Stimulated activated CD4-positive, alpha-beta T cell treated with anti-CD3 and anti-CD28 coated beads, Interleukin-4, amount 100 ng/mL, for 24 hours (primary cell): ENCODE measurements at regions not wholly inside any gene's neighbourhood (a gene's known extent, or its start where the extent isn't known, plus 50 kb on each side); places are given as distances from the start of the nearest gene placed in this dataset.

Experiments used
- DNase-seq: peaks from one replicate; pipeline ENCODE4 v3.0.0-alpha.2; 2020

- no peak for DNase-seq
Observed at GRCh38 chr7:46518713-46519112, 597.6 kb upstream of the IGFBP3 start.

GRCh38 chr7:46515844-46516590, 594.9 kb upstream of the IGFBP3 start:
- no peak for DNase-seq

GRCh38 chr7:46513447-46513848, 592.4 kb upstream of the IGFBP3 start:
- no peak for DNase-seq

GRCh38 chr7:46512891-46513413, 591.9 kb upstream of the IGFBP3 start:
- no peak for DNase-seq

DNA sequence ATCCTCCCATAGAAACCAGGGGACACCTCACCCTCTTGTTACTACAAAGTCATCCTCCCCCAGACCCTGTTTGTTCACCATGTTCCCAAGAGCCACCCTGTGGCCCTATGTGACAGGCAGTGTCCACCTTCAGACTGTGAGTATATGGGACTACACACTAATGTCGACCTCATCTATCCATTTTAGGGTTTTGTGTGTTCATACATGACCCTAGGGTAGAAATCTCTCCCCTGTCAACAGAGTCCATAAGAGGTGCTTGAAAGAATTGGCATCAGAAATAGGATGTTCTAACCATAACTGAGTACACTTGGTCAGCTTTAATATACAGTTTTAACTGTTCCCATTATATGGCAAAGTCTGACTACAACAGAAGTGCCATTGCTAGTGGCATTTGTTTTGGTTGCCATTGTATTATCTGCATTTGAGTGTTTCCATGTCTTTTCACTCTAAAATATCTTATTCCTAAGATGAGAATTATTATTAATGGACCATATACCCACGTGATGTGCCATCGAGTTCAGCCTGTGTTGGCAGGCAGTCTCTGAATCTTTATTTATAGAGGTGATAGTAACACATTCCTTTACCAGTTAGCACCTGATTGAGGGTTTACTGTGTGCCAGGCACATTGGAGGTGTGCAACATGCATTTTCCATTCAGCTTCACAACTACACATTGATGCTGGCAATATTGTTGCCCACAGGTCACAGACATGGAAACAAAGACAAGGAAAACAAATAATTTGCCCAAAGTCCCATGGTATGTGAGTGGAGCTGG, 590.6 kb upstream of the IGFBP3 start:
- no peak for DNase-seq

DNA sequence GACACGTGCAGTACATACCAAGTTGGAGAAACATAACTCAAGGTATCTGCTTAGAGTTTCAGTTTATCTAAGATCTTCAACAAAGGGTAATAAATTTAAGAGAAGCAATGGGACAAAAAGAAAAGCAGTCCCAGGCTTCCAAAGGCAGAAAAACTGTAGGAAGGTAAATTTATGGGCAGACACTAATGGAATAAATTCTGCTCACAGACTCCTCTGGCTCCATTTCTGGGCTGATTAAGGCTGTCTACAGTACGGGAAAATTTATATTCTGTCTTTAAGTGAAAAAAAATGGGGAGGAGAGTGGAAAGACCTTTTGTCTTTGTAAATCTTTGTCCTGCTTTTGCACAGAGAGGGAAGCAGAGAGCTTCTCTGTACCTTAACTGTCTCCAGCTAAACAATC, 587.5 kb upstream of the IGFBP3 start:
- no peak for DNase-seq

DNA sequence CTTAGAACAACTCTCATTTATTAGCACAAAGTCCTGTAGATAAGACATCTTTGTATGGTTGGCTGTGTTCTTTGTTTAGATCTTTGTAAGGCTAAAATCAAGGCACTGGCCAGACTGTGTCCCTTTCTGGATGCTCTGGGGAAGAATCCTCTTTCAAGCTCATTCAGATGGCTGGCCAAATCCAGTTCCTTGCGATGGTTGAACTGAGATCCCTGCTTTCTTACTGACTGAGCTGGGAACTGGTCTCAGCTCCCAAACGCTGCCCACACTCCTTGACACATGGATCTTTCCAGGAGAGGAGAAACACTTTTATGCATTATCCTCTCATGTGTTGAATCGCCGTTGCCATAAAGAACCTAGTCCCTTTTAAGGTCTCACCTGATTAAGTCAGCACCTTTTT, 586.5 kb upstream of the IGFBP3 start:
- DNase-seq = no peak

- no peak for DNase-seq
Observed at GRCh38 chr7:46494441-46494840, 573.4 kb upstream of the IGFBP3 start.

DNA sequence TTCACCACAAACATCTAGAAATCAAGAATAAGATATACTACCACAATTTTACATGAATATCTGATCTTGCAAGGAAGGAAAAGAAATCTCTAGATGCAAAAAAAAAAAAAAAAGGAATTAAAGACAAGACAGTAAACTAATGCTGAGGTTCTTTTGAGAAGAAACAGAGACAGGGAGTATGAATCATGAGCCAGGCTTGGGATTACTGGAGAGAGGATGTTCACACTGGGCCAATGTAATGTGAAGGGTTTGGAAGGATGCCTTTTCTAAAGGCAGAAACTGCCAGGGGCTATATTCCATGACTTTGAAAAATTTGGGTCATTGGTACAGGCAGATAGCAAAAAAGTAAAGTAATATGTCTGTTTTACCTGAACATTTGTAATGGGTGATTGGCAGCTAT, 573.0 kb upstream of the IGFBP3 start:
- DNase-seq = no peak

DNA sequence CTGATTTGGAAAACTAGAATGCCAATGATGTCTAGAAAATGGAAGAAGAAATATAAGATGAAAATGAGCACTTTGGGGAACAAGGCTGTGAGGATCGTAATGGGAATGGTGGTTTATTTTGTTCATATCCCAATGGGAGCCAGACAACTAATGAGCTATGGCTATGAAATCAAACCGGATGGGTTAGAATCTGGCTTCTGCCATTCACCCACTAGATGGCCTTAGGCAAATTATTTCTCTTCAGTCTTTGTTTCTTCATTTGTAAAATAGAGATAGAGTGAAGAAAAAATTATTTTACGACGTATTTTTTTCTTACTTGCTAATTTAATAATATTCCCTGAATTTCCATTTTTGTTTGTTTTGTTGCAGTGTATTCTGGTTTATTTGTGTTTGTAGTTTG, 572.1 kb upstream of the IGFBP3 start:
- DNase-seq = no peak

- no peak for DNase-seq
Observed at GRCh38 chr7:46492466-46492865, 571.4 kb upstream of the IGFBP3 start.

- no peak for DNase-seq
Observed at GRCh38 chr7:46490406-46490805, 569.3 kb upstream of the IGFBP3 start.

DNA sequence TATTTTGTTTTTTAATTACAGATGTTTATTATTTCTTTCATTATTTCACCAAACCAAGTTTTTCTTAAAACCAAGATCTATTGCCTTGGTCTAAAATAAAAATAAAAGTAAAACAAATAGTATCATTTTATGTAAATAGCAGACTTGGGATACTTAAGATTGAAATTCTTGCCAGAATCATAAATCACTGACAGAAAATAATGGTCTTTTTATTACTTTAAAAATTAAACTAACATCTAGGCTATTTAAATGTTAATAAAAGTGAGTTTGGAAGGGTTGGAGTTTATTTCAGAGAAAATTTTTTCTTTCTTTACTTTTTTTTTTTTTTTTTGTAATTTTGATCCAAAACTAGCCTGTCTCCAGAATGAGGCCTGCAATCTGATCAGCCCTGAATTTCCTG, 568.0 kb upstream of the IGFBP3 start:
- DNase-seq = no peak

DNA sequence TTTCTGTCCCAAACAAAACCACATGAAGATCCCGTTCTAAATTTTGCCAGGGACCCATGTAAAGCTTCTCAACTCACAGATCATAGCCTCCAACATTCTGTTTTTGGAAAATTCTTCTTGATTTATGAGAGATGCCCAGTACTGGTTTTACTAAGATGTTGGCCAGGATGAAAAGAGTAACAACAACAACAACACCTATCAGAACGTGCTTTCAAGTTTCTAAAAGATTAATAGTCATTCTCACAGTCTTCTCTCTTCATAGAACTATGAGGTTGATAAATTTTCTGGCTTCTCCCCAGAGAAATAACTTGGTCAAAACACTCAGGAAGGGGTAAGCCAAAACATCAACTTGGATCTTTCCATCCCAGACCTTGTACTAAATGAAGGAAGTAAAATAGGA, 567.5 kb upstream of the IGFBP3 start:
- no peak for DNase-seq

- DNase-seq = no peak
Observed at GRCh38 chr7:46486256-46487206, 565.5 kb upstream of the IGFBP3 start.

DNA sequence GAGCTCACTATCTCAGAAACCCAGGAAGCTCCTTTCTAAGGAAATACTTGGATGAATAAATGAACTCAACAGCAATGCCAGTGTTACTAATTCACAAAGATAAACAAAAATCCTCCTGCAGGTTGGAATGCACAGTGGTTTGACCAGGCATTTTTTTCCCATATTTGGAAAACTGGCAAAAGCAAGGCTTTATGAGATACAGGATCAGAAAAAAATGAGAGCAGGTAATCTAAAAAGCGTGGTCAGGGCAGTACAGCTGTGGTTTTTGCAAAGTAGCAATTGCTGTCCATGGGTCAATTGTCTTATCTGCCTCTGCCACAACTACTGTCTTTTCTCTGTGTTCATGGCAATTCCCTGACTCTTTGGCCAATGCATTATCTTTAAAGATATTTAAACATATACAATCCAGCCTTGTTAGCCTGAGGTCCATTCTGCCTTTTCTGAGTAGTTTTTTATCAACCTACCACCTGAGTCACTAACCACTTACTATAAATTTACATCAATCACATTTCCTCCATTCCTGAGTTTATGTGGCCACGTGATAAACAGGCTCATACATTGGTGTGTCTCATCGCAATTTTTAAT, 564.5 kb upstream of the IGFBP3 start:
- no peak for DNase-seq

GRCh38 chr7:46484906-46485305, 563.8 kb upstream of the IGFBP3 start:
- no peak for DNase-seq

DNA sequence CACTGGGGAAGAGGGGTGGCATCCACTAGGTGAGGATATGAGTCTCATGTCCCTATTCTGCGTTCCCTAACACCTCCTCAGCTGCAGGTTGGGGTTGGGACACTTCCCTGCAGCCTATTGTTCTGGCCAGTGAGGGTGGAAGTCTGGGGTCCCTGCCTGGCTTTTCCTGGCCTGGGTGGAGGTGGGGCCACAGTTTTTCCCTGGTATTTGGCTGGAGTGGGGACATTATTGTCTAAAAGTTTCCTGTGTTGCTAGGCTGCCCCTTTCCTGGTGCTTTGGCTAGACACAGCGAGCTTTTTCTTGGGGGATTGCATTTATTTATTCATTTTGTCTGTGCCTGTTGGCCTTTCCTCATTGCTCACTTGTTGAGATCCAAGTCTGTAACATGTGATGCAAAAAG, 559.5 kb upstream of the IGFBP3 start:
- no peak for DNase-seq

DNA sequence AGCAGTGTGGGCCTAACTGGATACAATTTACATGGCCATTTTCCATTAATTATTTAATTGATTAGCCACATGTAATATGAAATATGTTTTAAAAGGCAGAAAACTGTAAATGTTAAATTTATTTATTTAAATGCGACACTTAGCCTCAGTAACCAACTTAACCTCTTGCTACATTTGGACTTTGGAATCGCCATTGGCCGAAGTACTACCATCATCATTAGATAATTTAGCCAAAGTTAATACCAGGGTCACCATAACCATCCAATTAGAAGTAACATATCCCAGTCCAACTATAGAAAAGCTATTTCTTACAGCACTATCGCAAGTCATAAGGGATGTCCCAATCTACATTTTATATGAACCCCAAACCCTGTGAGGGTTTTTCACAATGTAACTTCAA, 558.6 kb upstream of the IGFBP3 start:
- no peak for DNase-seq

GRCh38 chr7:46478046-46478445, 557.0 kb upstream of the IGFBP3 start:
- no peak for DNase-seq

DNA sequence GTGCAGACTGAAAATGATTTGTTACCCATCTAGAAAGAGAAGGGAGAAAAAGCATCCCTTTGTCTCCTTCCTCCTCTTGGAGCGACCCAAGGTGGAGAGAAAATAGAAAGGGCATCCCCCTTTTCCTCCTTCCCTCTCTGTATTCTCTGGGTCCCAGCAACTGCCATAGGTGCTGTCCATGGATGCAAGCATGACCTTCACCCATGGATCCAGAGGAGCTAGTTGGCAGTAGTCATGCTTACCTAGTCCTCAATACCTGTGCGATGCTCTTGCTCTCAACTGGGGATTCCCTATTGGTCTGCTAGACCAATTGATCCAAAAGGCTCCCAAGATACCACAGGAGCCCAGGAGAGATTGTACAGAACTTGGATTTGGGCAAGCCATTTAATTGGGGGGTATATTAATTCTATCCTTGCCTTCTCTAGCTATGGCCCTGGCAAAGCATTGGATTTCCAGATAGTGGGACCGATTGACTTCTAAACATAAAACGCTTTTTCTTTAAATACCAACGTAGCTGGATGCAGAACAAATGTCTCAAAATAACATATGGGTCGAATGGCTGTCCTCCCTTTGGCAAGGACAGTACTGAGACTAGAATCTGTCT, 547.8 kb upstream of the IGFBP3 start:
- no peak for DNase-seq

- no peak for DNase-seq
Observed at GRCh38 chr7:46463170-46463569, 542.1 kb upstream of the IGFBP3 start.
